Stimulated activated naive CD8-positive, alpha-beta T cell treated with anti-CD3 and anti-CD28 coated beads, Interleukin-15, Interleukin-2, amounts not matched to agents 100 ng/mL and 50 ng/mL, for 24 hours (primary cell): ENCODE measurements at regions not wholly inside any gene's neighbourhood (a gene's known extent, or its start where the extent isn't known, plus 50 kb on each side); places are given as distances from the start of the nearest gene placed in this dataset.
"Not testable (repeated sequence)": the region's sequence is repeated elsewhere in the genome, so short reads cannot be mapped to it uniquely, and the experiment has no call there.

Source experiments
- H3K27ac Mint-ChIP-seq: one replicate; pipeline ENCODE4 v1.8.0; 2021; ENCODE audit warnings: mild to moderate bottlenecking, mixed read lengths
- H3K27me3 Mint-ChIP-seq: one replicate; pipeline ENCODE4 v1.8.0; 2021; ENCODE audit warnings: mixed read lengths
- H3K36me3 Mint-ChIP-seq: one replicate; pipeline ENCODE4 v1.8.0; 2021; ENCODE audit warnings: low read depth, mixed read lengths
- H3K4me1 Mint-ChIP-seq: one replicate; pipeline ENCODE4 v1.8.0; 2021; ENCODE audit warnings: low read depth, mixed read lengths
- H3K4me3 Mint-ChIP-seq: one replicate; pipeline ENCODE4 v1.8.0; 2021; ENCODE audit warnings: mild to moderate bottlenecking, mixed read lengths
- H3K9me3 Mint-ChIP-seq: one replicate; pipeline ENCODE4 v1.8.0; 2021; ENCODE audit warnings: mixed read lengths

DNA sequence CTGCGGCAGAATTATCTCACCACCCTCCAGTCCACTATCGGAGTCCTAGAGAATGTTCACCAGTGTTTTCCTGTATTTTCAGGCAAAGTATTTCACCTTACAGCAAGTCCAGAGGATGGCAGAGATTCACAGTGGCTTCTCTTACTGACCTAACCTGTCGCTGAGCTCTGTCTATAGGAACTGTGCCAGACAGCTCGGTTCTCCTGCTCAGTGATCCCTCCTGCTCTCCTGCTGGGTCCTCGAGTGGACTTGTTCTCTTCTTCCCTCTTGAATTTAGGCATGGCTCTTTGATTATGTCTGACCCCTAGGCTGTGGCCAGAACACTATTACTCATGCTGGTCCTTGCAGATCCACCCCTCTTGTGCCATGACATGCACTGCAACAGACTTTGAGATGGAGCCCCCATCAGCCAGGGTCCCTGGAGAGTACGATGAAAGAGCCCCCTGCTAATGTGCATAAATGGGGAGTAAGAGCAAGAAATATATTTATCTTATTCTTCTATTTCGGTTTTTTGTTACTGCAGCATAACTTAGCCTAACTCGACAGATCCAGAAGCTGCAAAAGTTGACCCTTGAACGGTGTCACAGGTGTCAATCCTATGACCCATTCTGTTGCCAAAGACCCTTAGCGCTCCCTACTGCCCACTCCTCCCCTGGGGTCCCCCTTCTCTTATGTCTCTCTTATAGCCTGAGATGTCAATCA is 439.4 kb downstream of the ZNF536 start:
- H3K4me1 Mint-ChIP-seq = no peaks in the 10 kb centered on the region
- no peaks in the 10 kb centered on the region for H3K36me3 Mint-ChIP-seq
- H3K27me3 Mint-ChIP-seq = peaks cover 4% of the 10 kb centered on the region
- H3K4me3 Mint-ChIP-seq = no peak overlapping the region
- H3K27ac Mint-ChIP-seq = no peak overlapping the region
- peaks cover 13% of the 10 kb centered on the region for H3K9me3 Mint-ChIP-seq

DNA sequence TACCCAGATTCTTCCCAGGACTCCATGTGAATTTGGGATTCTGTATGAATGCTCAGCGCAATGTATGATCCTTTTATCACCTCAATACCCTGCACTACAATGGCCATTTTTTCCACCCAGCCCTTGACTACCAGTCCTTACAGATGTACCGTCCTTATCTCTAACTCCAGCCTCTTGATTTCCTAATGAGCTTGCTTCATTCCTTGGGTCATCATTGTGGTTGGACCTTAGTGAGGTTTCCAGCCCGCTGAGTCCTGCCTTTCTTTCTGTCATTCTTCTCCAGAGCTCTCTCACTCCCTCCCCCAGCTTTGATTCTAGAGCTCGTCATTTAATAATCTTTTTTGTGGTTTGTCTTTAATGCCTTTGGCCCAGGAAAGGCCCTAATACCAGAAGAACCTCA is 438.5 kb downstream of the ZNF536 start:
- H3K4me3 Mint-ChIP-seq = no peak overlapping the region
- no peaks in the 10 kb centered on the region for H3K4me1 Mint-ChIP-seq
- H3K27me3 Mint-ChIP-seq = peaks cover 4% of the 10 kb centered on the region
- peaks cover 13% of the 10 kb centered on the region for H3K9me3 Mint-ChIP-seq
- H3K36me3 Mint-ChIP-seq = no peaks in the 10 kb centered on the region
- H3K27ac Mint-ChIP-seq = no peak overlapping the region

DNA sequence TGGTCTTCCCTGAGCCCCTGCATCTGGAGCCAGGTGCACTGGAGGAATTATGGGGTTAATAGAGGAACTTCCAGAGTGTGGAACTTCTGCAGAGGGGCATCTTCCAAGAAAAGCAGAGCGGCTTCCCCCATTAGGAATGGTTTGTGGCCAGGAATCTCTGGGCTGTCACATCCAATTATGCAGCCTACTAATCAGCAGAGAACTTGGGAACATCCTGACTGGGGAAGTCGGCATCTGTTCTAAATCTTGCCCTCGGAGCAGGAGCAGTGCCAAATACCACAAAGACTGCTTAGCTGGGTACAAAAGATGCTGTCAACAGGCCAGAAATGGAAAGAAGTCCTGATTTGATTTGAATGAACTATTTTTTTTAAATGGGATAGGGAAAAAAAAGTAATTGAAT is 435.1 kb downstream of the ZNF536 start:
- Mint-ChIP-seq H3K27me3 (peaks cover 10% of the 10 kb centered on the region), H3K4me1 (no peaks in the 10 kb centered on the region), H3K36me3 (no peaks in the 10 kb centered on the region), H3K9me3 (peaks cover 3% of the 10 kb centered on the region), H3K27ac (no peak overlapping the region), H3K4me3 (no peak overlapping the region)

DNA sequence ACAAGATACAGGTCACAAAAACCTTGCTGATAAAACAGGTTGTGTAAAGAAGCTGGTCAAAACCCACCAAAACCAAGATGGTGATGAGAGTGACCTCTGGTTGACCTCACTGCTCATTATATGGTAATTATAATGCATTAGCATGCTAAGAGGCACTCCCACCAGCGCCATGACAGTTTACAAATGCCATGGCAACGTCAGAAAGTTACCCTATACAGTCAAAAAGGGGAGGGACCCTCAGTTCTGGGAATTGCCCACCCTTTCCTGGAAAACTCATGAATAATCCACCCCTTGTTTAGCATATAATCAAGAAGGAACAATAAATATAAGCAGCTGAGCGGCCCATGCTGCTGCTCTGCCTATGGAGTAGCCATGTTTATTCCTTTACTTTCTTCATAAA is 434.1 kb downstream of the ZNF536 start:
- H3K9me3 Mint-ChIP-seq = peaks cover 3% of the 10 kb centered on the region
- no peaks in the 10 kb centered on the region for H3K36me3 Mint-ChIP-seq
- no peak overlapping the region for H3K4me3 Mint-ChIP-seq
- H3K4me1 Mint-ChIP-seq = no peaks in the 10 kb centered on the region
- peaks cover 10% of the 10 kb centered on the region for H3K27me3 Mint-ChIP-seq
- no peak overlapping the region for H3K27ac Mint-ChIP-seq

DNA sequence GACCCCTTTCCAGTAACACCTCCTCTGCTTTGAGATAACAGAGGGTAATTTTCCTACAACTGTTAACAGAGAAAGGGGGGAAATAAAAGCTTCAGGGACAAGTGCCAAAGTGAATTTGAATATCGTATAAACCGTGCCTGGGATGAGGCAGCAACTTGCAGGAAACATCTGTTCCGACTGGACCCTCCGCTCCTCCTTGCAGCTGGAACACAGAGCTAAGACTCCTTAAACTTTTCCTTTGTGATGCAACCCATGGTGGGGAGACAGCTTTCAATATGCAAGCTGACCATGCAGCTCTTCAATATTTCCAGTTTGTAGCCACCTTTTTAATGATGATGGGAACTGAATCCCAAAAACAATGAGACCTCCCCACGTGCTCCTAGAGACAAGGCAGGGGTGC is 432.6 kb downstream of the ZNF536 start:
- H3K9me3 Mint-ChIP-seq = peaks cover 3% of the 10 kb centered on the region
- H3K4me3 Mint-ChIP-seq = no peak overlapping the region
- no peak overlapping the region for H3K27ac Mint-ChIP-seq
- H3K27me3 Mint-ChIP-seq = peaks cover 10% of the 10 kb centered on the region
- H3K4me1 Mint-ChIP-seq = no peaks in the 10 kb centered on the region
- H3K36me3 Mint-ChIP-seq = no peaks in the 10 kb centered on the region

DNA sequence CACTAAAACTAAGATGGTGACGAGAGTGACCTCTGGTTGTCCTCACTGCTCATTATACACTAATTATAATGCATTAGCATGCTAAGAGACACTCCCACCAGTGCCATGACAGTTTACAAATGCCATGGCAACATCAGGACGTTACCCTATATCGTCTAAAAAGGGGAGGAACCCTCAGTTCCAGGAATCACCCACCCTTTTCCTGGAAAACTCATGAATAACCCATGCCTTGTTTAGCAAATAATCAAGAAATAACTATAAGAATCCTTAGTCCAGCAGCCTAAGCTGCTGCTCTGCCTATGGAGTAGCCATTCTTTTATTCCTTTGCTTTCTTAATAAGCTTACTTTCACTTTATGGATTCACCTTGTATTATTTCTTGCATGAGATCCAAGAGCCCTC is 432.1 kb downstream of the ZNF536 start:
- H3K36me3 Mint-ChIP-seq, H3K4me3 Mint-ChIP-seq, H3K27me3 Mint-ChIP-seq, H3K9me3 Mint-ChIP-seq, H3K4me1 Mint-ChIP-seq, H3K27ac Mint-ChIP-seq: not testable (repeated sequence)

DNA sequence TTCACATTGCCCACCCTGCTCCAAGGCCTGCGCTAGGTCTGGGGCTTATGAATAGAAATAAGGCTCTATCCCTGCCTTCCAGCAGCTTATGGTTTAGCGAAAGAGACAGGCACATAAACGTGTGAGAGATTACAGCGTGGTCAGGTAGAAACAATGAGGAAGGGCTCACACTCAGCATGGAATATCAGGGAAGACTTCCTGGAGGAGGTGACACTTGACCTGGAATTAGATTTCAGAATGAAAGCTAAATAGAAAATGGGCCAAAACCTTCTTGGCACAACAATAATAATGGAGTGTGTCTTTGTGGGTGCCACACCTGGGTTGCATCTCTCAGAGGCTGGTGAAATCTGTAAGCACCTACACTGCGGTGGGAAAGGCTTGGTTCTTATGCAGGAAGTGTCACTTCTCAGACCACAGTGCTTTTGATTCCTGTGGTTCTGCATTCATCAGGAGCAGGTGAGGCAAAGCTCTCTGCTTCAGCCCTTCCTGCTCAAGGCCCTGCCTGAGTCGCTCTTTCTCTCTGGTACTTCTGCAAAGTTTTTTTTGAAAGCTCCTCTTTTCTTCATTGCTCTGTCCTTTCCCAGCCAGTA is 430.3 kb downstream of the ZNF536 start:
- Mint-ChIP-seq H3K36me3 (no peaks in the 10 kb centered on the region), H3K4me3 (no peak overlapping the region), H3K27me3 (peaks cover 10% of the 10 kb centered on the region), H3K9me3 (no peaks in the 10 kb centered on the region), H3K4me1 (no peaks in the 10 kb centered on the region), H3K27ac (no peak overlapping the region)

DNA sequence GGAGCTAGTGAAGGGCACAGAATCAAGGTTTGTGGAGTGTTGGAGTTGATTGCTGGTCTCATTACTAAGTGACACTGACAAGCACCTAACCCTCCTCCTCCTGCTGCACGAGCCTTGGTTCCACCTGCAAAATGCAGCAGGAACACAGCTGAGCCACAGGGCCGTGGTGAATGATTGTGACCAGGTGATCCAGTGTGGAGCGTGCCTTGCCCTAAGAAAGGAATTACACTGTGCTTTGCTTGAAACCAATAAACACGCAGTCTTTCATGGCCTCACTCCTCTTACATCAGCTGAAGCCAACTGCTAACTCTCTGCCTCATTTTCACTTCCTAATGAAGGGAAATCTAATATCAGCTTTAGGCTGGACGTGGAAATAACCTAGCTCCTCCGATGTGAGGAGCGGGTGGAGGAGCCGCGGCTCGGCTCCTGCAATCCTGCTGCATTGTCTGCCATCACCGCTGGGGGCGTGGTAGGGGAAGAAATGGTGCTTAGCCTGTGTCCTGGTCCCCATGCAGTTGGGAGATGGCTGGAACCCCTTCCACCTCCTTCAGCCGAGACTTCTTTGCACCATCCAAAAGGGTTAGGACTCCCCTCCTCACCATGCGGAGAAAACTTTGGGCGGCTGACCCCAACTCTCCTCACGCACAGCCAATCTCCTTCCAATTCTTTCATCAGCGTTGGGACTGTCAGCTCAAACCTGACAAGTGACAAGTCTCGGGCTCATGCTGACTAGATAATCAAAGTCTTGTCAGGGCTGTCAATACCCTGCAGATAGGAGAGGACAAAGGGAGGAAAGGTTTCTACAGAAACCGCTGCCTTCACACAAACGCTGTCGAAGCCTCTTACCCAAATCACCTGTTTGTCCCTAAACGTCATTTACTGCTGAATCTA is 427.9 kb downstream of the ZNF536 start:
- Mint-ChIP-seq H3K36me3 (no peaks in the 10 kb centered on the region), H3K4me3 (no peak overlapping the region), H3K9me3 (no peaks in the 10 kb centered on the region), H3K27ac (no peak overlapping the region), H3K4me1 (no peaks in the 10 kb centered on the region), H3K27me3 (peaks cover 10% of the 10 kb centered on the region)

DNA sequence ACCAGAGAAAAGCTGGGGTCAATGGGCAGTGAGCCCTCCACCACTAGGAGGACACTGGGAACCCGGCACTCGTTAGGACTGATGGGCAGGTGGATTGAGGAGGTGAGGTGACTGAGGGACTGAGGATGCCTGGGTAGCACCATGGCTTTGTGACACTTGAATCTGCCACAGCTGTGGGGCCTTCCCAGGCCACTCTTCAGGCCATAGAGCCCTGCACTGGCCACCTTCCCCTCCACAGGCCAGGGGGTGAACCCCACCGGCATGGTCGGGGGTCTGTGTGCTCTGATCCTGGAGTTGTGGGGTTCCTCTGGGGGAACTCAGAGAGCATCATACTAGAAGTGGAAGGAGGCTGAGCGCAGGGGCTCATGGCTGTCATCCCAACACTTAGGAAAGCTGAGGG is 423.5 kb downstream of the ZNF536 start:
- H3K27ac Mint-ChIP-seq = no peak overlapping the region
- no peaks in the 10 kb centered on the region for H3K27me3 Mint-ChIP-seq
- H3K4me1 Mint-ChIP-seq = no peaks in the 10 kb centered on the region
- H3K9me3 Mint-ChIP-seq = no peaks in the 10 kb centered on the region
- no peaks in the 10 kb centered on the region for H3K36me3 Mint-ChIP-seq
- H3K4me3 Mint-ChIP-seq = no peak overlapping the region

DNA sequence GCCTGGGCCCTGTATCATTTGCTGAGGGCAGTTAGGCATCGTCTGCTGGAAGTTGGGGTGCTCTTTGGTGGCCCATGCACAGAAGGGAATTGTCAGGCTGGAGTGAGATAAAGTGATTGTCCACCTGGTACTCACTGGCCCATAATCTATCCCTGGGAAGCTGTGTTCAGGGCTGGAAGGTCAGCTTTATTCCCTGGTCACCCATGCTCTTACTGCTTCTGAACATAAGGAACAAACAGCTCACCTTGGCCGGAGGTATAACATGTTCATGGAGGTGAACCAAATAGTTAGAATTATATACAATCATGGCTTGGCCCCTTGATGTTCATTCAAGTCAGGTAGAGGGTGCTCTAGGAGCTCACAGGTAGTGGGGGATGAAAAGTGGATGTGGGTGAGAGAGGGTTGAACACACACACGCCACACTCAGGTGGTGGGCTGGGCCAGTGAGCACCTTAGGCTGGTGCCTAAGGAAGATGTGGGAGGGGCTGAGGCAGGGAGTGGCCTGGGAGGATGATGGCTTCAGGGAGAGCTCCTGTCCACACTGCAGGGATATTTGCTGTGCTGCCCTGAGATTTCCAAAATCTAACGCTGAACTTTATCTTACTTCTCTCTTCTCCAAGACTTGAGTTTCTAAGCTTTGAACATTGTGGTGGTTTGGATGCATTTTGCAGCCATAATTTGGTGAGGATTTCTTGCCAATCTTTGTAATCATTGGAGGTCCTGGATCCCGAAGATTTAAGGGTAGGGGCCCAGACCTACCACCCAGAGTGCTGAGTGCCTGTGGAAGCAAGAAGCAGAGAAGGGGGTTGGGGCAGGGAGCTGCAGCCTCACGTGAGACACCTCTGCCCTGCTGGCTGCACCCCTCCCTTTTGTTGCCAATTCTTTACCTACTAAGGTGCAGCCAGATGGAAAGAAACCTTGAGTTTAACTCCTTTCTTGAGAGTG is 420.6 kb downstream of the ZNF536 start:
- Mint-ChIP-seq H3K27me3 (no peaks in the 10 kb centered on the region), H3K4me1 (no peaks in the 10 kb centered on the region), H3K27ac (no peak overlapping the region)

DNA sequence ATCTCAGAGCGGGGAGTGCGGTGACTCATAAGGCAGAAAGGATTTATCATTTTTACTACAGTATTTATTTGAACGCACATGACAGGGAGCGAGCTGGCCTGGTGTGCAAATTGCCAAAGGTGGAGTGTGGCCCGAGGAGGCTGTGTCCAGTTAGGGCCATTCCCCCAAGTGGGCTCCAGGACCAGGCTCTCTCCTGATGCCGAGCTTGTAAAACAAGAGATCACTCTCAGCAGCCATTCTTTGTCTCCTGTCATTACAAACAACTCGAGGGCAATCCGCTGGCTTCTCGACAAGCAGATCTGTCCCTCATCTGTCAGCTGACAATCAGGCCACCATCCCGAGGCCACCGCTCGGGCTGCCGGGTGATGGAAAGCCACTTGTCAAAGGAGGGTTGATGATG is 418.9 kb downstream of the ZNF536 start:
- Mint-ChIP-seq H3K27me3 (peaks cover 4% of the 10 kb centered on the region), H3K4me1 (no peaks in the 10 kb centered on the region), H3K9me3 (no peaks in the 10 kb centered on the region), H3K4me3 (no peak overlapping the region), H3K36me3 (no peaks in the 10 kb centered on the region), H3K27ac (no peak overlapping the region)

More for the DNA sequence above, 420.6 kb downstream of the ZNF536 start:
- no peak overlapping the region for H3K4me3 Mint-ChIP-seq
- H3K9me3 Mint-ChIP-seq = no peaks in the 10 kb centered on the region
- no peaks in the 10 kb centered on the region for H3K36me3 Mint-ChIP-seq

DNA sequence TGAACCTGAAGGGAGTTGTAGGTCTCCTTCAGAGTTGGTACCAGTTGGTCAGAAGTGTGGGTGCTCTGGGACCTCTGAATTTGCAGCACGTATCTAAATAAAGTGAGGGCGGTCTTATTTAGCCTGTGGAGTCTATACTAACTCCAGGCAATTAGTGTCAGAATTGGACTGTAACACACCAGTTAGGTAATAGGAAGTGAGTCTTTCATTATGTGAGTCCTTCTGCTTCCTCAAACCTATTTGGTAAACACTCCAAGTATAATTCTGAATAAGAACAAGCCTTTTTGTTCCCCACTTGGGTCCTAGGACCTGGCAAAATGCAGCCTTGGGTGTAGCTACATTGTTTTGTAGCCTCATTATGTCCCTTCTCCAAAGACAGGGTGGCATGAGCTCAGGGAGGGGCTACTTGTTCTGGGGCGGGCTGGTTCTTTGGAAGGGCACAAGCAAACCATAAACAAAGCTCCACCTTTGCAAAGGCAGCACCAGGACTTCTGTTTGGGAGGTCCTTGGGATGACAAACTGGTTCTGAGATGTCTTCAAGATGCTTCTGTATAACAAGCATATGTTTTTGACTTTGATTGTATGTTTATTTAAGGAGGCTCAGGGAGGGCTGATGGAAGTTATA is 418.0 kb downstream of the ZNF536 start:
- no peaks in the 10 kb centered on the region for H3K9me3 Mint-ChIP-seq
- H3K27me3 Mint-ChIP-seq = peaks cover 5% of the 10 kb centered on the region
- H3K4me3 Mint-ChIP-seq = no peak overlapping the region
- H3K27ac Mint-ChIP-seq = no peak overlapping the region
- no peaks in the 10 kb centered on the region for H3K4me1 Mint-ChIP-seq
- H3K36me3 Mint-ChIP-seq = no peaks in the 10 kb centered on the region

DNA sequence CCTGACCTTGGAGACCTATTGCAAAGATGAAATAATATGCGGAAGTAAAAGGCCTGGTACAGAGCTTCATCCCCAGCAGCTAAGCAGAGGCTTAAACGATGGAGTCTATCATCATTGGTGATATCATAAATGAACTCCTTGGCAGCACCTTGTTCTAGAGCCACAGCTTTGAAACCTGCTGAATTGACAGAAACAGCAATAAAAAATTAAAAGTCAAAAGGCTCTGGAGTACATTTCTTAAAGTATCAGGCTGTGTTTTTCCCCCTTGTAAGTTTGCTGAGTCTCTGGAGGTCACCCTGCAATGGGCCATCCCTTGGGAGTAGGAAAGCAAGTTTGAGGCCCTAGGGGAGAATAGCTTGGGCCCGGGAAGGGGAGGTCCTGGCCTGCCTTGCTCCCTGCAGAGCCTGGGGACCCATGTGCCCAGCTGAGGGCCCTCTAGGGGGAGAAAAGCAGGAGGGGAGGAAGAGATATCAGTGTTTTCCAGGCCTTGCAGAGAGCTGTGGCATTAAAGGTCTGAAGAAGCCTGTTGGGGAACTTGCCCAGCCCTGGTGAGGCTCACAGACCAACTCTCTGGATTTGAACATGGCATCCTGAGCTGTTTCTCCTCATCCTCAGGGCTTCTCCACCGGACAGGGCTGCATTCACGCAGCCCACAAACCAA is 416.1 kb downstream of the ZNF536 start:
- Mint-ChIP-seq H3K36me3 (no peaks in the 10 kb centered on the region), H3K4me3 (no peak overlapping the region), H3K9me3 (no peaks in the 10 kb centered on the region), H3K27ac (no peak overlapping the region), H3K4me1 (no peaks in the 10 kb centered on the region), H3K27me3 (peaks cover 5% of the 10 kb centered on the region)
